NCI-H69 (cell line): ENCODE measurements at regions not wholly inside any gene's neighbourhood (a gene's known extent, or its start where the extent isn't known, plus 50 kb on each side); places are given as distances from the start of the nearest gene placed in this dataset.
"Not testable (repeated sequence)": the region's sequence is repeated elsewhere in the genome, so short reads cannot be mapped to it uniquely, and the experiment has no call there.

ENCODE experiments used
- DNase-seq: peaks from one replicate; lab custom pipeline; 2025; lab: John Stamatoyannopoulos, UW

GRCh38 chr14:45867046-45867894 lies 614.3 kb upstream of the MIS18BP1 start:
- DNase-seq = no peak

DNA sequence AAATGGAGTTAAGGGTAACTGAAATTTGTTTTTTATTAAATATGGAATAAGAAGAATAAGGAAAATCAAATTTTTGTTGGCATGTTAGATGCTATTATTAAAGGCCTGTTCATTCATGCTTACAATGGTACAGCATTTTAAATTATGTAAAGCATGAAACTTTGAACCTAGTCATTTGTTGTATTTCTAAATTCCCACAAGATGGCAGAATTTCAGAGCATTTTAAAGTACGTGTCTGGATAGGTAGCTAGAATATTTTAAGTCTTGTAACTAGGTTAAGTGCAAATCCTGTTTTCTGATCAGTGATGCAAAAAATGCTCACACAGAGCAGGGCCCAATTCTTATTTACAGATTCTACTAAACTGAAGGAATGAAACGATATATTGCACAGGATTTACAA lies 585.6 kb upstream of the MIS18BP1 start:
- peak; percentile 65 for DNase-seq

- no peak for DNase-seq
Observed at GRCh38 chr14:45819107-45819506, 566.1 kb upstream of the MIS18BP1 start.

- DNase-seq = peak; percentile 37
Observed at GRCh38 chr14:45811155-45811554, 558.2 kb upstream of the MIS18BP1 start.

GRCh38 chr14:45810152-45810872 lies 557.3 kb upstream of the MIS18BP1 start:
- peak; percentile 45 for DNase-seq

DNA sequence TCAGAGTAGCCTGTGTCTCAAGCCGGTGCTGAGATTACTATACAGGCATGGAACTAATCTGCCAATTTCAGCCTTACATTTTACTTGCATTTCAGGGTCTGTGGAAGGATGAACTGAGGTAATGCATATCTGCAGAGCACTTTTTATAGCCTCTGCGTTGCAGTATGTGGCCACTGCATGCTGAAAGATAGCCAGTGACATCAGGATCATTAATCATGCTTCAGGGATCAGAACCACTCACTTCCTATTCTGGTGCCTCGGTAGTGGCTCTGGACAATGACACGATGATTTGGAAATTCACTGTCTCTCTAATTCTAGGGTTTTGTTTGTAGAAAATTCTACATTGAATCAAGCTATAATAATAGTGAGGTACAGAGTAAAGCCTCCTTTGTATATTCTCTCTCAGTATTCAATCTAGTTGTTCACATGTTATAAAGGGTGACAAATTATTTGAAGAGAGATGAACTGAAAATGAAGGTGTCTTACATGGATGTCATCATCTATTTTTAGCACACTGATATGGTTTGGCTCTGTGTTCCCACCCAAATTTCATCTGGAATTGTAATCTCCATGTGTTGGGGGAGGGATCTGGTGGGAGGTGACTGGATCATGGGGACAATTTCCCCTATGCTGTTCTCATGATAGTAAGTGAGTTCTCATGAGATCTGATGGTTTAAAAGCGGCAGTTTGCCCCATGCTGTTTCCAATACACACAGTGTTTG lies 554.3 kb upstream of the MIS18BP1 start:
- no peak for DNase-seq

DNA sequence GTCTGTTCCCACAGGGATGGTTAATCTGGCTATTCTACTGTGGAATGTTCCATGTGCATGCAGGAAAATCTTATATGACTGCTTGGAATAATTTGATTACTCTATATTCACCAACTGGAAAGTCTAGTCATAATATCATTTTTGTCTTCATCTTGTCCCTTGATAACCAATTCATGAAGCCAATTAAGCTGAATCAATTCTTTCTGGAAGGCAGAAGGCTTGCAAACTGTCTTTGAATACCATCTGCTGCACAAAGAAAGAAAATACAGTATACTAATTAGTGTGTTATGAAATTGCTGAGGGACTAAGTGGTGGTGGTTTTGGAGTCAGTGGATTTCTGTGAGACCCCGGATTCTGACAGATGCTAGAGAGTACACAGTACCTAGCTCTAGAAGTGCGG lies 546.5 kb upstream of the MIS18BP1 start:
- no peak for DNase-seq

DNA sequence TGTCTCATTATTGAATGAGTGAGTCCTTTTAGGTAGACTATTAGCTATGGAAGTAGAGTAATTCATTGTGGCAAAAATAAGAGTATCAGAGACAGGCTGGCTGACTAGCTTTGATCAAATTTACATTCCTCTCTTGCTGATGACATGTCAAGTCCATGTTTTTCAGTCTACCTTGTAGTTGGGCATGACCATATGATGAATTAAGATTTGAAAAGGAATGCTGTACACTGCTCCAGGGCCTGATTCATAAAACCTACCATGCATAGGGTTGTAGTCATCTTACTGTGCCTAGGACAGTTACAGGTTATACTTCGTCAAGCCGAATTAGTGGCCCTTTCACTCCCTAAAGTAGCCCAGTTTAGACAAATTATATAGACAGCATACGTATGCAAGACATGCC lies 545.7 kb upstream of the MIS18BP1 start:
- no peak for DNase-seq

GRCh38 chr14:45796006-45796405 lies 543.0 kb upstream of the MIS18BP1 start:
- not testable (repeated sequence) for DNase-seq

GRCh38 chr14:45793081-45793480 lies 540.1 kb upstream of the MIS18BP1 start:
- DNase-seq = no peak

DNA sequence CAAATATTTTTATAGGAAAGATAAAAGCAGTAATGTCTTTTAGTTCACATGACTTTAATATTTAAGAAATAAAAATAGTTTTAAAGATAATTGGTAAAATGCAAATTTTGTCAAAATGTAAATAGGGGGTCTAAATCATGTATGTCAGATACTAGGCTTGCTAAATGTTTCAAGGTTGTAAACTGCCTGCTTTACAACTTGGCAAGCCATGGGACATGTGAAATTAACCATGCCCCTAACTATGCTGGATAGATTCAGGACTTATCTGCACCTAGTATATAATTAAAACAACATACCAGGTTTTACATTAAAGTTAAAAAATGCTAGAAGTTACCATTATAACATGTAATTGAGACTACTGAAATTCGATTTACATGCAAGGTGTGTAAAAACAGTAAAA lies 537.3 kb upstream of the MIS18BP1 start:
- no peak for DNase-seq

- peak; percentile 3 for DNase-seq
Observed at GRCh38 chr14:45787167-45787566, 534.2 kb upstream of the MIS18BP1 start.

DNA sequence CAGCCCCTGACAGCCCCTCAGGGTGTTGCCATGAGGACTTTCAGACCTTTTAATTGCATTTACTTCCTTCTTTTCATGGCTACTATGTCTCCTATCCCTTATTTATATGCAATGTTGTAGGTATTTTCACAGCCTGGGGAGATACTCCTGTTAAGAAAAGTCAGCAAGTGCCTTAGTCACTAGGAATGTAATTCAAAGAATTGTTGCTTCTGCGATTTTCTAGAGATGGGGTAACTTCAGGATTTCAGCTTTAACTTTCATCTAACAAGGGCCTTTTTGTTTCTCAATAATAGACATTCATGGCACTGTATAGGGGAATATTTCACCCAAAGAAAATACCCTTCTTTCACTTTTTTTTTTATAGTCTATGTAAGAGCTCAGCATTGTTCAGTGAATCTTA lies 533.3 kb upstream of the MIS18BP1 start:
- DNase-seq = no peak

DNA sequence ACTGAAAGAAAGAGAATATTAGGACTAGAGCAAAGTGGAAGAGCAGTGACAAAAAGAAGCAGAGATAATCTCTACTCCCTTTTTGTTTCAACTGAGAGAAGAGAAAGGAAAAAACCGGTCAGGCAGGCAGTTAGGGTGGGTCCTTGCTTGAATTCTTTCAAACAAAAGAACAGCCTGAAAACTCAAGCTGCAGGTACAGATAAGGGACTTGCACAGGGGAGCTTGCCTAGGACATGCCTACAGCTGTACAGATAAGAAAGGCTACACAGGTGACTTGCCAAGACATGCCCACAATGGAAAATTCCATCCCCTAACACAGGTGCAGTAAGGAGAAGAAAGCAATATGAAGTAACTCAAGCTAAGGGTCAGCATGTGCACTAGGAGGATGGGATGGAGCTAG lies 532.2 kb upstream of the MIS18BP1 start:
- no peak for DNase-seq

DNA sequence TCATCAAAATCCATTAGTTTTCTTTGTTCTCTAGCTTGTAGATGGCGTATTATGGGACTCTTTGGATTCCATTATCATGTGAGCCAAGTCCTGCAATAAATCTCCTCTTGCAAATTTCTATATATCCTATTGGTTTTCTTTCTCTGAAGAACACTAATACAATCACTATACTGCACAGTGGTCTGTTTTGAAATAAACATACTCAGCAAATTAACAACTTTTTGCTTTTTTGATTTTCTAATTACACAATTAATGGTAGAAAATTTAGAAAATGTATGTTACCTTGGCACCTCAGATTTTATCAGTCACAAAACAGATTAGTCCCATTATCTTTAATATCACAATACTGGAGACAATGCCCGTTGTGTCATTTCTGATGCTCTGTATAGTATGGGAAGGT lies 513.2 kb upstream of the MIS18BP1 start:
- no peak for DNase-seq

GRCh38 chr14:45757655-45758054 lies 504.7 kb upstream of the MIS18BP1 start:
- DNase-seq = no peak

DNA sequence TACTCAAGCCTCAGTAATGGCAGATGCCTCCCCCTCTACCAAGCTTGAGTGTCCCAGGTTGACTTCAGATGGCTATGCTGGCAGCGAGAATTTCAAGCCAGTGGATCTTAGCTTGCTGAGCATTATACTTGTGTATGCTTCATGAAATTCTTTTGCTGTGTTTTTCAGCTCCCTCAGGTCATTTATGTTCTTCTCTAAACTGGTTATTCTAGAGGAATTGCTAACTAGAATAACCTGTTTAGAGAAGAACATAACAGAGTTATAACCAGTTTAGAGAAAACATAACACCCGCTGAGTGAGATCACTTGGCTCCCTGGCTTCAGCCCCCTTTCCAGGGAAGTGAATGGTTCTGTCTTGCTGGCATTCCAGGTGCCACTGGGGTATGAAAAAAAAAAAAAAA lies 503.4 kb upstream of the MIS18BP1 start:
- not testable (repeated sequence) for DNase-seq

- no peak for DNase-seq
Observed at GRCh38 chr14:45743884-45744283, 490.9 kb upstream of the MIS18BP1 start.

DNA sequence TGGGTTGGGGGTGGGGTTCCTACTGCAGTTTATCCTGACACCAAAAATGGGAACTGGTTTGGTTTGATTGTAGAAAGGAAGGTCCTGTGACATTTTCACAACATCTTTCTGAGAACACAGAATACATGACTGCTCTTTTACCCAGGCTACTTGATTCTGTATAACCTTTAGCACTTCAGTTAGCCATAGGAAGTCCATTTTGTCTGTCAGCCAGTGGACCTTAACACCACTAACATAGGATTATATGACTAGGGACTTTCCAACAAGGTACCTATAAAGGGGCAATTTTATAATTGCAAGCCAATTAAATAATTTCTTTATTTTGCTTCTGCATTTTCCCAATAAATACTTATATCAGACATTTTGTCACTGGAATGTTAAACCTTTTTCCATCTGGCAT lies 489.2 kb upstream of the MIS18BP1 start:
- no peak for DNase-seq

GRCh38 chr14:45728434-45729225 lies 475.6 kb upstream of the MIS18BP1 start:
- DNase-seq = no peak

GRCh38 chr14:45727133-45727532 lies 474.1 kb upstream of the MIS18BP1 start:
- DNase-seq = no peak

DNA sequence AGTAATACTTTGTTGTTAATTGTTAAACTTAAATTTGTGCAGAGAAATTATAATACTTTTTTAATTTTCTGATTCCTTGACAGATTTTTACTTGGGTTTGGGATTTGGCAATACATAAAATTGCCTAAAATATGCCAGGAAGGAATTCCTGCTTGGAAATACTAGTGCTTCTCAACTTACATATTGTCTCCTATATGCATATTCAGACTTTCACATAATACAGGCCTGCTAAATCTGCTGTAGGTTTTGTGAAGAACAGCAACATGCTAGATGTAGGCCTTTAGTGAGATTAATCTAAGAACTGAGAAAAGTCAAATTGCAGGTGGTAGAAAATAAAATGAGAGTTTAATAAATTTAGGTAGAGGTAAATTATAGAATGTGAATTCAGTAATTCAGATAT lies 468.5 kb upstream of the MIS18BP1 start:
- DNase-seq = no peak
